Limb (tissue), 2 donors: ENCODE measurements at regions not wholly inside any gene's neighbourhood (a gene's known extent, or its start where the extent isn't known, plus 50 kb on each side); places are given as distances from the start of the nearest gene placed in this dataset.
A peak's percentile ranks its signal among the peaks of the same experiment; 100 is the strongest.
"Not testable (repeated sequence)": the region's sequence is repeated elsewhere in the genome, so short reads cannot be mapped to it uniquely, and the experiment has no call there.

ENCODE experiments used
- DNase-seq, 2 donors: peaks; one replicate each; pipeline ENCODE4 v3.0.0-alpha.2; 2016; ENCODE audit errors: extremely low spot score in 2 of 2

- not testable (repeated sequence) for DNase-seq
Observed at GRCh38 chr1:147348592-147348991, 106.1 kb downstream of the CHD1L start.

GRCh38 chr1:147349533-147349932 is 107.0 kb downstream of the CHD1L start:
- no peak for DNase-seq

- no peak for DNase-seq
Observed at GRCh38 chr1:147351140-147351835, 108.8 kb downstream of the CHD1L start.

GRCh38 chr1:147377263-147378246 is 135.1 kb downstream of the CHD1L start:
- no peak for DNase-seq

- no peak for DNase-seq
Observed at GRCh38 chr1:147379889-147380288, 137.4 kb downstream of the CHD1L start.

- no peak for DNase-seq
Observed at GRCh38 chr1:147384804-147385203, 142.3 kb downstream of the CHD1L start.

- no peak for DNase-seq
Observed at GRCh38 chr1:147388969-147389368, 146.5 kb downstream of the CHD1L start.

GRCh38 chr1:147389532-147390184 is 147.2 kb downstream of the CHD1L start:
- peak in 1 of 2 donors; percentile 50 for DNase-seq

- no peak for DNase-seq
Observed at GRCh38 chr1:147390185-147390542, 147.7 kb downstream of the CHD1L start.

GRCh38 chr1:147391114-147391513 is 148.6 kb downstream of the CHD1L start:
- DNase-seq = no peak

GRCh38 chr1:147402326-147403045 is 138.8 kb upstream of the BCL9 start:
- DNase-seq = not testable (repeated sequence)

GRCh38 chr1:147404344-147404743 is 137.0 kb upstream of the BCL9 start:
- DNase-seq = not testable (repeated sequence)

GRCh38 chr1:147409886-147410285 is 131.4 kb upstream of the BCL9 start:
- no peak for DNase-seq

- no peak for DNase-seq
Observed at GRCh38 chr1:147413110-147413605, 128.1 kb upstream of the BCL9 start.

GRCh38 chr1:147414505-147415163 is 126.7 kb upstream of the BCL9 start:
- no peak for DNase-seq

- no peak for DNase-seq
Observed at GRCh38 chr1:147417024-147417423, 124.3 kb upstream of the BCL9 start.

GRCh38 chr1:147423100-147423827 is 118.0 kb upstream of the BCL9 start:
- not testable (repeated sequence) for DNase-seq

- DNase-seq = no peak
Observed at GRCh38 chr1:147434921-147435320, 106.4 kb upstream of the BCL9 start.

GRCh38 chr1:147444381-147444780 is 96.9 kb upstream of the BCL9 start:
- DNase-seq = no peak

- DNase-seq = no peak
Observed at GRCh38 chr1:147451628-147452027, 89.7 kb upstream of the BCL9 start.
